AG09309 (cell line): ENCODE measurements at regions not wholly inside any gene's neighbourhood (a gene's known extent, or its start where the extent isn't known, plus 50 kb on each side); places are given as distances from the start of the nearest gene placed in this dataset.
"Not testable (repeated sequence)": the region's sequence is repeated elsewhere in the genome, so short reads cannot be mapped to it uniquely, and the experiment has no call there.

Experiments used
- DNase-seq: peaks from one replicate; pipeline ENCODE4 v3.0.0-alpha.2; 2010; ENCODE audit warnings: low read depth
- H3K4me3 ChIP-seq: 2 replicates; pipeline ENCODE4 v1.5.1; 2011; ENCODE audit warnings: mild to moderate bottlenecking, low read depth, low read length, moderate library complexity; ENCODE audit not compliant: control insufficient read depth
- TF ChIP-seq, protein P1 (sequence below): IDR thresholded peaks from 2 replicates; pipeline ENCODE4 v1.5.1; 2011; ENCODE audit warnings: mild to moderate bottlenecking, low read depth, low read length, inconsistent platforms; ENCODE audit not compliant: insufficient read depth, control insufficient read depth; ENCODE audit errors: missing control alignments

DNA sequence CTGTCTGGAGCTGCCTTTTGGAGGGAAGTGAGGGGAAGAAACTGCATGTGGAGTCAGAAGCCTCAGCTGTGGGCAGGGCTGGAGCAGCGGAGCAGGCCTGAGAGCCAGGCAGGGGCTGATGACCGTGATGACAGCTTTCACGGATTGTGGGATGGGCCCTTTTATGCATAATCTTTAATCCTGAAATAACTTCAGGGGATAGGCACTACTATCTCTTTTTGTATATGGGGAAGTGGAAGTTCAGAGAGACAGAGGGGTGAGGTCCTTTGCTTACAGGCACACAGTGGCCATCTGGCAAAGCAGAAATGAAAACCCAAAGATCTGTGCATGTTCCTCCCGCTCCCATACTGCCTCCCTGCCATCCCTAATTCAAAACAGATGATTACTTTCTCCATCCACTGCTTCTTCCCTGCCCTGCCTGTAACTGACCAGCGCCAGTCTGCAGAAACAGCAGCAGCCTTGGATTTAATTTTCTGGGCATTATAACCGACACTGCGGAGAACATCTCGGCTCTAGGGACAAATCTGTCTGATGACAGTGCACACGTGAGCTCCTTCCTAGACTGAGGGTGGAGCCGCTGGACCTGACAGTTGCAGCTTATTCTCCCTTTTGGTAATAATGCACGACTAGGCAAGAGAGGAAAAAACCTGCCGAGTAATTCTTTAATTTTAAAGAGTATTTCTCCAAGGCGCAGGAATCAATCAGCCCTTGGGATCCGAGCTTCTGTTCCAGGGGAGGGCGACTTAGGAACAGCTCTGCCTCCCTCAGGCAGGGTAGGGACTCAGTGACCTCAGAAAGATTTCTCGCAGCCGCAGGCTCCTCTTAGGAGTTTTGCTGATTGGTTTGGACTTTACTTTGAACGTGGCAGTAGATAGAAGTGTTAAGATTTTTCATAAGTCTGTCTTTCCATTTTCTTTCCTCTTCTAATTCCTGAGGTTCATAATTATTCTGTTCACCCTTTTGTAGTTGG, 95.4 kb downstream of the UTP18 start:
- H3K4me3 ChIP-seq, result no peak overlapping the region
- TF ChIP-seq, protein P1, sequence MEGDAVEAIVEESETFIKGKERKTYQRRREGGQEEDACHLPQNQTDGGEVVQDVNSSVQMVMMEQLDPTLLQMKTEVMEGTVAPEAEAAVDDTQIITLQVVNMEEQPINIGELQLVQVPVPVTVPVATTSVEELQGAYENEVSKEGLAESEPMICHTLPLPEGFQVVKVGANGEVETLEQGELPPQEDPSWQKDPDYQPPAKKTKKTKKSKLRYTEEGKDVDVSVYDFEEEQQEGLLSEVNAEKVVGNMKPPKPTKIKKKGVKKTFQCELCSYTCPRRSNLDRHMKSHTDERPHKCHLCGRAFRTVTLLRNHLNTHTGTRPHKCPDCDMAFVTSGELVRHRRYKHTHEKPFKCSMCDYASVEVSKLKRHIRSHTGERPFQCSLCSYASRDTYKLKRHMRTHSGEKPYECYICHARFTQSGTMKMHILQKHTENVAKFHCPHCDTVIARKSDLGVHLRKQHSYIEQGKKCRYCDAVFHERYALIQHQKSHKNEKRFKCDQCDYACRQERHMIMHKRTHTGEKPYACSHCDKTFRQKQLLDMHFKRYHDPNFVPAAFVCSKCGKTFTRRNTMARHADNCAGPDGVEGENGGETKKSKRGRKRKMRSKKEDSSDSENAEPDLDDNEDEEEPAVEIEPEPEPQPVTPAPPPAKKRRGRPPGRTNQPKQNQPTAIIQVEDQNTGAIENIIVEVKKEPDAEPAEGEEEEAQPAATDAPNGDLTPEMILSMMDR, result no peak
- DNase-seq, result peak; percentile 10

- TF ChIP-seq, protein P1, result no peak
- DNase-seq, result no peak
- no peak overlapping the region for H3K4me3 ChIP-seq
Observed at GRCh38 chr17:51359055-51359454, 98.7 kb downstream of the UTP18 start.

- no peak overlapping the region for H3K4me3 ChIP-seq
Observed at GRCh38 chr17:51362811-51363585, 102.7 kb downstream of the UTP18 start.

DNA sequence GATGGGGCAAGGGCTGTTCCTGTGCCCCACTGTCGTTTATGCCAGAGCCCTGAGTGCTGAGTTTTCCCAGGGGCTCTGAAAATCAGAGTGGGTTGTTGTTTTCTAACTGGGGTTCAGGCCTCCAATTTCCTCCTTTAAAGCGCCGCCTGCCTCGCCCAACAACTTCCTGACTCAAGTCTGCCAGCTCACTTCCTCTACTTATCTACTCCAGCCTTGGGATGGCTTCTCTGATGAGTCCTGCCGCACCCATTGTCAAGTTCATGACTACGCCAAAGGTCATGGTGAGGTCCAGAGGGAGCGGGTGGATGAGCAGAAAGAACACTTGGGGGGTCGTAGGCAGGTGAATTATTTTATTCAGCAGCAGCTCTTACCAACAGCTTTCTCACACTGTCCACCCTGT, 104.7 kb downstream of the UTP18 start:
- H3K4me3 ChIP-seq, result no peak overlapping the region
- TF ChIP-seq, protein P1, result no peak
- no peak for DNase-seq

More at GRCh38 chr17:51362811-51363585, 102.7 kb downstream of the UTP18 start:
- no peak for DNase-seq
- TF ChIP-seq, protein P1, result no peak

- DNase-seq, result no peak
- H3K4me3 ChIP-seq, result no peak overlapping the region
- TF ChIP-seq, protein P1, result no peak
Observed at GRCh38 chr17:51366866-51367265, 106.5 kb downstream of the UTP18 start.

GRCh38 chr17:51367836-51368235, 107.5 kb downstream of the UTP18 start:
- not testable (repeated sequence) for DNase-seq, H3K4me3 ChIP-seq

- peak; percentile 2 for DNase-seq
- peak overlapping the region; percentile 26 for H3K4me3 ChIP-seq
- TF ChIP-seq, protein P1, result peak; percentile 60
Observed at GRCh38 chr17:51371732-51372151, 111.4 kb downstream of the UTP18 start.
